ENCODE measurements at regions not wholly inside any gene's neighbourhood (a gene's known extent, or its start where the extent isn't known, plus 50 kb on each side); places are given as distances from the start of the nearest gene placed in this dataset.

DNA sequence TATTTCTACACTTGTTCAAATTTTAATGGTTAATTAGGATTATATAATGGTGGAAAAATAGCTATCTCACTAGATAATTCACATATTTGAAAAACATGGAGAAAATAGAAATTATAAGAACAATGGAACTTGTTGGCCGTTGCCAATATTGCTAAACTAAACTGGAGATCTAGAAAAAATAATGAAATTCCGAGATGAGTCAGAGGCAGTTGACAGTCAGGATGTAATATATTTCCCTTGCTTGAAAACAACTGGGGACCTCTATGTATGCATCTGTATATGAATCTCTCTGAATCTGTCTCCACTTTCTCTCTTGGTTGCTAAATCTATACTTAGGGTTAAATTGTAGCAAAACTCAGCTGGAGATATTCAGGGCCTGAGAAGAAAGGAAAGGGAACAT lies 1108.2 kb upstream of the GJE1 start:
- DNase-seq (ENCODE audit: low read depth): peak; percentile 27
- no peak overlapping the region for H3K4me3 ChIP-seq (ENCODE audit: low read depth, low read length)
- TF ChIP-seq, protein P1, sequence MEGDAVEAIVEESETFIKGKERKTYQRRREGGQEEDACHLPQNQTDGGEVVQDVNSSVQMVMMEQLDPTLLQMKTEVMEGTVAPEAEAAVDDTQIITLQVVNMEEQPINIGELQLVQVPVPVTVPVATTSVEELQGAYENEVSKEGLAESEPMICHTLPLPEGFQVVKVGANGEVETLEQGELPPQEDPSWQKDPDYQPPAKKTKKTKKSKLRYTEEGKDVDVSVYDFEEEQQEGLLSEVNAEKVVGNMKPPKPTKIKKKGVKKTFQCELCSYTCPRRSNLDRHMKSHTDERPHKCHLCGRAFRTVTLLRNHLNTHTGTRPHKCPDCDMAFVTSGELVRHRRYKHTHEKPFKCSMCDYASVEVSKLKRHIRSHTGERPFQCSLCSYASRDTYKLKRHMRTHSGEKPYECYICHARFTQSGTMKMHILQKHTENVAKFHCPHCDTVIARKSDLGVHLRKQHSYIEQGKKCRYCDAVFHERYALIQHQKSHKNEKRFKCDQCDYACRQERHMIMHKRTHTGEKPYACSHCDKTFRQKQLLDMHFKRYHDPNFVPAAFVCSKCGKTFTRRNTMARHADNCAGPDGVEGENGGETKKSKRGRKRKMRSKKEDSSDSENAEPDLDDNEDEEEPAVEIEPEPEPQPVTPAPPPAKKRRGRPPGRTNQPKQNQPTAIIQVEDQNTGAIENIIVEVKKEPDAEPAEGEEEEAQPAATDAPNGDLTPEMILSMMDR (IDR thresholded peaks at IDR 0.05; ENCODE audit: insufficient read depth, low read length): no peak

DNA sequence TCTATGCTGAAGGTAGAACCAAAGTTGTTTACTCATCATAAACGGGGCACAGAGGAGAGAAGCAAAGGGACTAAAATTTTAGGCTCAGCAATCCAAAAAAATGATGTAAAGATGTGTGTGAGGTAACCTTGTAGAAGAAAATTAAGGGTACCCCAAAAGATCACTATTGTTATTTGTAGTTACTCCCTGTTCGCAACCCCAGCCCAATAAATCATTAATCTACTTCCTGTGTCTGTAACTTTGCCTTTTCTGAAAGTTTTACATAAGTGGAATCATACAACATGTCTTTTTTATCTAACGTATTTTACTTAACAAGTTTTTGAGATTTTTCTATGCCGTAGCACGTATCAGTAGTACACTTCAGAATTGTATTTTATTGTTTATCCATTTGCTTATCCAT lies 1114.8 kb upstream of the GJE1 start:
- TF ChIP-seq, protein P1 (IDR thresholded peaks at IDR 0.05; ENCODE audit: insufficient read depth, low read length): no peak
- no peak for DNase-seq (ENCODE audit: low read depth)
- H3K4me3 ChIP-seq (ENCODE audit: low read depth, low read length): no peak overlapping the region

DNA sequence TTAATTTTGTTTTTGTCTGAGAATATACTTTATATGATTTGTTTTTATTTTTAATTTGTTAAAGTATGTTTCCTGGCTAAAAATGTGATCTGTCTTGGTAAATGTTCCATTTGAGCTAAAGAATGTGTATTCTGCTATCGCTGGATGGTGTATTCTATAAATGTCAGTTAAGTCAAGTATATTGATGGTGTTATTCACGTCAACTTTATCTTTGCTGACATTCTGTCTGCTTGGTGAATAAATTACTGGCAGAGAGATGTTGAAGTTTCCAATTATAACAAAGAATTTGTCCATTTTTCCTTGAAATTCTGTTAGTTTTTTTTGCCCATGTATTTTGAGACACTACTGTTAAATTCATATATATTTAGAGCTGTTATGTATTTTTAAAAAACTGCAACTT lies 1131.8 kb upstream of the GJE1 start:
- DNase-seq (ENCODE audit: low read depth): no peak
- TF ChIP-seq, protein P1 (IDR thresholded peaks at IDR 0.05; ENCODE audit: insufficient read depth, low read length): no peak
- no peak overlapping the region for H3K4me3 ChIP-seq (ENCODE audit: low read depth, low read length)

DNA sequence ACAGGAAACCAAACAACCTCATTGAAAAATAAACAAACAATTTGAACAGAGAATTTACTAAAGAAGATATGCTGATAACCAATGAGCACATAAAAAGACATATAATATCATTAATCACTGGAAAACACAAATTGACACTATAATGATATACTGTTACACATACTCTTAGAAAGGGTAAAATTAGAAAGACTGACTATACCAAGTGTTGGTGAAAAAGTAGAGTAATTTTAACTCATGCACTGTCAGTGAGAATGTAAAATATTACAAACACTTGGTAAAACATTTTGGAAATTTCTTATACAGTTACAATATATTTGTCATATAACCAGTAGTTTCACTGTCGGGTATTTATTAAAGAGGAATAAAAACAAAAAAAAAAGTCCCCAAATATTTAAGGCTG lies 1139.2 kb upstream of the GJE1 start:
- TF ChIP-seq, protein P1 (IDR thresholded peaks at IDR 0.05; ENCODE audit: insufficient read depth, low read length): no peak
- no peak for DNase-seq (ENCODE audit: low read depth)
- no peak overlapping the region for H3K4me3 ChIP-seq (ENCODE audit: low read depth, low read length)

DNA sequence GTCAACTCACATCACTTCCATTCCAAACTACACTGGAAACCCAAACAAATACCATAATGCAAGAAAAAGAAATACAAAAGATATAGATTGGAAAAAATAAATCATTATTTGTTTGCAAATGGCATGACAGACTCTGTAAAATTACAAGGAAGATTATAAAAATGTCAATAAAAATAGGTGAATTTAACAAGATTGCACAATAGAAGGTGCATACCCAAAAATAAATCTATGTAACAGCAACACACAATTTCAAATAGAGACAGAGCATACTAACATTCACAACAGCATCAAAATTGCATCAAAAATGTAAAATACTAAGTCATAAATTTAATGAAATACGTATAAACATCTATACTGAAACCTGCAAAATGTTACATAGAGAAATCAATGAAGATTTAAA lies 1140.0 kb upstream of the GJE1 start:
- TF ChIP-seq, protein P1 (IDR thresholded peaks at IDR 0.05; ENCODE audit: insufficient read depth, low read length): no peak

DNA sequence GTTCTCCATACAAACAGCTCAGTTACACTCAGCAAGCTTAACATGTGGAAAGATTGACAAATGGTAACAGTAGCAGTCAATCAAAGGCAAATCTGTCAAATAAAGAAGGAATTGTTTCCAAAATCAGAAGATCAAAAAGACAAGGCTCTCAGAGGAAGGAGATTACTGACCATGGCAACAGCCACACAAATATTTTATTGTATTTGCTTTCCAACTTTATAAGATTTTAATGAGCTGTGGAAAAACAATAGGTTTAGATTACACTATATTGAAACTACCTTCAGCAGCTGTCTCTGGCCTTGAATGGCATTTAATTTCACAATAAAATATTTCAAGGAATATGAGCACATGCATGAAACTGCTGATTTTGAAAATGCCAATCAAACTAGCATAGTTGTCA lies 1143.9 kb upstream of the GJE1 start:
- no peak for DNase-seq (ENCODE audit: low read depth)
- no peak overlapping the region for H3K4me3 ChIP-seq (ENCODE audit: low read depth, low read length)
- TF ChIP-seq, protein P1 (IDR thresholded peaks at IDR 0.05; ENCODE audit: insufficient read depth, low read length): no peak

More for the DNA sequence above, 1140.0 kb upstream of the GJE1 start:
- no peak overlapping the region for H3K4me3 ChIP-seq (ENCODE audit: low read depth, low read length)
- DNase-seq (ENCODE audit: low read depth): no peak

DNA sequence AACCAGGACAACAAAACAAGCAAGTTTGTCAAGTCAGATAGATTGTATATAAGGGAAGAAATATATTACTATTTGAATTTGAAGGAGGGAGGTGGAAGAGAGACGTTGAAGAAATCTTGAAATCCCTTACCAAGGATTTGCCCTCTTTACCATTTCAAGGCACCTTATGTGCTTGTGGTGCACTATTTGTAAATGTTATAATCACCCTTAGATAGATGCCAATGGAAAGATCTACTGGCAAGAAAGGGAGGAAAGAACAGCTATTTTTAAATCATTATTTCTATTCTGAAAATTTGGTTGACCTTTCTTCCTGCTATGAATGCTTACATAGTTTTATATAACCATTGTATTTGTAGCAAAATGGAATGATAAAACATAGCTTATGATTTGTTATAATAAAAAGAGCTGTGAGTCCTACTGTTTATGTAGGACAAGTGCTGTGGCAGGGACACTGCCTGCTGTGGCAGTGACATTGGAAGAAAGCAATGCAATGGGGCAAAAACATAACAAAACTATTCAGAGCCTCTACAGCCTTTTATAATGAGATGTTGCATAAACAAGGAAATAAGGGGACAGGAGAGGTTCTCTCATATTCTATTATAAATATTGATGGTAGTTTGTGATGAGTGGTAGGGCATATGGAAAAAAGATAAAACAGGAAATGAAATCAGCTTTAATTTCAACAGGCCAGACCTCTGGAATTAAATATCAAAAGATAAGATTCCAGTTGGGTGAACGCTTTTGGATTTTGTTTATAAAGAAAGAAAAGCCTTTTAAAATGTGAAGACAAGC lies 1145.2 kb upstream of the GJE1 start:
- no peak overlapping the region for H3K4me3 ChIP-seq (ENCODE audit: low read depth, low read length)
- TF ChIP-seq, protein P1 (IDR thresholded peaks at IDR 0.05; ENCODE audit: insufficient read depth, low read length): no peak

More for the DNA sequence above, 1145.2 kb upstream of the GJE1 start:
- no peak for DNase-seq (ENCODE audit: low read depth)
